ENCODE measurements at regions not wholly inside any gene's neighbourhood (a gene's known extent, or its start where the extent isn't known, plus 50 kb on each side); places are given as distances from the start of the nearest gene placed in this dataset.

DNA sequence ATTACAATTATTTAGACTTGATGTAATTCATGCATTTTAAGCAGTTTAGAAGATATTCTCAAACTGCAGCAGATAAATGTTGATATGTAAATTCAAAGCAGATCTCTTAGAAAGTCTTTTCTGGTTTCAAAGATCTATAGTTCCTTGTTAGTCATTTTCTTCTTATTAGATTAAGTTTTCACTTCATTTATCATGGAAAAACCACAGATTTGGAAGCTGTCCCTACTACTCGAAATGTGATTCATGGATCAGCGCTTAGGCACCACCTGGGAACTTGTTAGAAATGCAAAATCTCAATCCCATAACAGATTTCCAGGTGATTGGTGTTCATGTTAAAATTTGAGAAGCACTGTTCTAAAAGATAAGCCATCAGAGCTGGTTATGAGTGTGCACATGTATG lies 92.8 kb upstream of the CDH2 start:
- TF ChIP-seq, protein P1, sequence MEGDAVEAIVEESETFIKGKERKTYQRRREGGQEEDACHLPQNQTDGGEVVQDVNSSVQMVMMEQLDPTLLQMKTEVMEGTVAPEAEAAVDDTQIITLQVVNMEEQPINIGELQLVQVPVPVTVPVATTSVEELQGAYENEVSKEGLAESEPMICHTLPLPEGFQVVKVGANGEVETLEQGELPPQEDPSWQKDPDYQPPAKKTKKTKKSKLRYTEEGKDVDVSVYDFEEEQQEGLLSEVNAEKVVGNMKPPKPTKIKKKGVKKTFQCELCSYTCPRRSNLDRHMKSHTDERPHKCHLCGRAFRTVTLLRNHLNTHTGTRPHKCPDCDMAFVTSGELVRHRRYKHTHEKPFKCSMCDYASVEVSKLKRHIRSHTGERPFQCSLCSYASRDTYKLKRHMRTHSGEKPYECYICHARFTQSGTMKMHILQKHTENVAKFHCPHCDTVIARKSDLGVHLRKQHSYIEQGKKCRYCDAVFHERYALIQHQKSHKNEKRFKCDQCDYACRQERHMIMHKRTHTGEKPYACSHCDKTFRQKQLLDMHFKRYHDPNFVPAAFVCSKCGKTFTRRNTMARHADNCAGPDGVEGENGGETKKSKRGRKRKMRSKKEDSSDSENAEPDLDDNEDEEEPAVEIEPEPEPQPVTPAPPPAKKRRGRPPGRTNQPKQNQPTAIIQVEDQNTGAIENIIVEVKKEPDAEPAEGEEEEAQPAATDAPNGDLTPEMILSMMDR (IDR thresholded peaks at IDR 0.05; ENCODE audit: control extremely low read depth in 1 of 3, insufficient read depth in 1 of 3, low read depth in 1 of 3, low read length in 3 of 3), result no peak
- TF ChIP-seq, protein P2, sequence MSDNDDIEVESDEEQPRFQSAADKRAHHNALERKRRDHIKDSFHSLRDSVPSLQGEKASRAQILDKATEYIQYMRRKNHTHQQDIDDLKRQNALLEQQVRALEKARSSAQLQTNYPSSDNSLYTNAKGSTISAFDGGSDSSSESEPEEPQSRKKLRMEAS (IDR thresholded peaks at IDR 0.05), result no peak
- TF ChIP-seq EZH2 (IDR thresholded peaks at IDR 0.05; ENCODE audit: low read depth, low read length, severe bottlenecking) (no peak), POLR2AphosphoS5 (IDR thresholded peaks at IDR 0.05; ENCODE audit: low read depth, low read length) (no peak)
